ENCODE measurements at regions not wholly inside any gene's neighbourhood (a gene's known extent, or its start where the extent isn't known, plus 50 kb on each side); places are given as distances from the start of the nearest gene placed in this dataset.
"Not testable (repeated sequence)": the region's sequence is repeated elsewhere in the genome, so short reads cannot be mapped to it uniquely, and the experiment has no call there.

DNA sequence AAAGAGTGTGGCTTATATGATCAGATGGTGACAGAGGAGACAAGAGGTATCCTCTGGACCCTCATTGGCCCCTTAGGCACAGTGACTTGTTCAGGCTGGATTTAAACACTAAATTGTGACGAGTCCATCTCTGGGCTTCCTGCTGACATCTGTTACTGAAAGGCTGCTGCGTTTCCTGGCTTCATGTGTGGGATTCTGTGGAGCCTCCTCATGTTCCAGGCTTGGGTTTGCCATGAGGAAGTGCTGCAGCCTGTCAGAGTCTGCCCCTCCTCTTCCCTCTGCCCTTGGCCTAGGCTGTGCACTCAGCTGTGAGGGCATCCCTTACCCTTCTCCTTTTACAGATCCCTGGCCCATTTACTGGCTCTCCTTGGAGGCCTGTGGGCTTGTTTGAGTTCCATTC is 159.1 kb upstream of the TTC29 start:
- no peak overlapping the region for H3K4me3 Mint-ChIP-seq (ENCODE audit: unreplicated experiment)

DNA sequence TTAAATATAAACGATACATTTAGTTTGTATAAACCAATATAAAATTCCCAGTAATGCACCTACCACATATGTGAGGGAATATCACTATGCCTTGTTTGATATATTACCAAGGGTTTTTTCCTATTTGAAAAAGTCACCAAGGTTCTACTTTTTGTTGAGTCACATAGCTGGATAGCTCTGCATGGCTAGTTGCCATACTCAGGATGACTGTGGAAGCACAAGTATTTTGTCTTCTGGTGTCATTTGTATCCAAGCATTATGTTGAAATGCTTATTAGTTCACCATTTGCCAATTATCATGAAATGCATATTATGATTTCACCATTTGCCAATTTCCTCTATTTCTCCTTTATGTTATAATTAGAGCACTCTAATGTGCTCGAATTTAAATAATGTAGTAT is 162.7 kb upstream of the TTC29 start:
- Mint-ChIP-seq H3K27me3 (ENCODE audit: unreplicated experiment) (no peaks in the 10 kb centered on the region), H3K4me3 (ENCODE audit: unreplicated experiment) (no peak overlapping the region), H3K4me1 (ENCODE audit: unreplicated experiment) (peaks cover 11% of the 10 kb centered on the region), H3K36me3 (ENCODE audit: low read depth, unreplicated experiment) (no peaks in the 10 kb centered on the region), H3K27ac (ENCODE audit: unreplicated experiment) (no peak overlapping the region), H3K9me3 (ENCODE audit: unreplicated experiment) (no peaks in the 10 kb centered on the region)
- TF ChIP-seq, protein P1, sequence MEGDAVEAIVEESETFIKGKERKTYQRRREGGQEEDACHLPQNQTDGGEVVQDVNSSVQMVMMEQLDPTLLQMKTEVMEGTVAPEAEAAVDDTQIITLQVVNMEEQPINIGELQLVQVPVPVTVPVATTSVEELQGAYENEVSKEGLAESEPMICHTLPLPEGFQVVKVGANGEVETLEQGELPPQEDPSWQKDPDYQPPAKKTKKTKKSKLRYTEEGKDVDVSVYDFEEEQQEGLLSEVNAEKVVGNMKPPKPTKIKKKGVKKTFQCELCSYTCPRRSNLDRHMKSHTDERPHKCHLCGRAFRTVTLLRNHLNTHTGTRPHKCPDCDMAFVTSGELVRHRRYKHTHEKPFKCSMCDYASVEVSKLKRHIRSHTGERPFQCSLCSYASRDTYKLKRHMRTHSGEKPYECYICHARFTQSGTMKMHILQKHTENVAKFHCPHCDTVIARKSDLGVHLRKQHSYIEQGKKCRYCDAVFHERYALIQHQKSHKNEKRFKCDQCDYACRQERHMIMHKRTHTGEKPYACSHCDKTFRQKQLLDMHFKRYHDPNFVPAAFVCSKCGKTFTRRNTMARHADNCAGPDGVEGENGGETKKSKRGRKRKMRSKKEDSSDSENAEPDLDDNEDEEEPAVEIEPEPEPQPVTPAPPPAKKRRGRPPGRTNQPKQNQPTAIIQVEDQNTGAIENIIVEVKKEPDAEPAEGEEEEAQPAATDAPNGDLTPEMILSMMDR (IDR thresholded peaks at IDR 0.05; ENCODE audit: unreplicated experiment) = no peak
- DNase-seq (ENCODE audit: low spot score) = no peak

More for the DNA sequence above, 159.1 kb upstream of the TTC29 start:
- TF ChIP-seq, protein P1 (IDR thresholded peaks at IDR 0.05; ENCODE audit: unreplicated experiment) = no peak
- Mint-ChIP-seq H3K27me3 (ENCODE audit: unreplicated experiment) (no peaks in the 10 kb centered on the region), H3K4me1 (ENCODE audit: unreplicated experiment) (peaks cover 15% of the 10 kb centered on the region), H3K9me3 (ENCODE audit: unreplicated experiment) (no peaks in the 10 kb centered on the region), H3K36me3 (ENCODE audit: low read depth, unreplicated experiment) (no peaks in the 10 kb centered on the region), H3K27ac (ENCODE audit: unreplicated experiment) (no peak overlapping the region)
- DNase-seq (ENCODE audit: low spot score) = no peak

DNA sequence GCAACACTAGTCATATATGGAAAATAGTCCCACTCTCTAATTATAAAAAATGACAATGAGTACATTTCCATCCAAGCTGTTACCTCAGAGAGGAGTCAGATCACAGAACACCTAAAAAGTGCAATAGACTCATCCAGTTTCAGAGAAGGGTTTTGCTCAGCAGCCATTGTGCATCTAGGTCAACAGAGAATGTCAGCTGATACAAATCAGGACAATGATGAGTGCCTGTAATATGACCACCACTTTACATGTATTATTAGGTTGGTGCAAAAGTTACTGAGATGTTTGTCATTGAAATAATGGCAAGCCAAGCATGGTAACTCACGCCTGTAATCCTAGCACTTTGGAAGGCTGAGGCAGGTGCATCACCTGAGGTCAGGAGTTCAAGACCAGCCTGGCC is 164.1 kb upstream of the TTC29 start:
- Mint-ChIP-seq H3K4me3 (ENCODE audit: unreplicated experiment) (no peak overlapping the region), H3K4me1 (ENCODE audit: unreplicated experiment) (peaks cover 8% of the 10 kb centered on the region), H3K9me3 (ENCODE audit: unreplicated experiment) (peaks cover 5% of the 10 kb centered on the region), H3K36me3 (ENCODE audit: low read depth, unreplicated experiment) (peaks cover 6% of the 10 kb centered on the region), H3K27me3 (ENCODE audit: unreplicated experiment) (no peaks in the 10 kb centered on the region), H3K27ac (ENCODE audit: unreplicated experiment) (no peak overlapping the region)
- TF ChIP-seq, protein P1 (IDR thresholded peaks at IDR 0.05; ENCODE audit: unreplicated experiment) = no peak
- no peak for DNase-seq (ENCODE audit: low spot score)

DNA sequence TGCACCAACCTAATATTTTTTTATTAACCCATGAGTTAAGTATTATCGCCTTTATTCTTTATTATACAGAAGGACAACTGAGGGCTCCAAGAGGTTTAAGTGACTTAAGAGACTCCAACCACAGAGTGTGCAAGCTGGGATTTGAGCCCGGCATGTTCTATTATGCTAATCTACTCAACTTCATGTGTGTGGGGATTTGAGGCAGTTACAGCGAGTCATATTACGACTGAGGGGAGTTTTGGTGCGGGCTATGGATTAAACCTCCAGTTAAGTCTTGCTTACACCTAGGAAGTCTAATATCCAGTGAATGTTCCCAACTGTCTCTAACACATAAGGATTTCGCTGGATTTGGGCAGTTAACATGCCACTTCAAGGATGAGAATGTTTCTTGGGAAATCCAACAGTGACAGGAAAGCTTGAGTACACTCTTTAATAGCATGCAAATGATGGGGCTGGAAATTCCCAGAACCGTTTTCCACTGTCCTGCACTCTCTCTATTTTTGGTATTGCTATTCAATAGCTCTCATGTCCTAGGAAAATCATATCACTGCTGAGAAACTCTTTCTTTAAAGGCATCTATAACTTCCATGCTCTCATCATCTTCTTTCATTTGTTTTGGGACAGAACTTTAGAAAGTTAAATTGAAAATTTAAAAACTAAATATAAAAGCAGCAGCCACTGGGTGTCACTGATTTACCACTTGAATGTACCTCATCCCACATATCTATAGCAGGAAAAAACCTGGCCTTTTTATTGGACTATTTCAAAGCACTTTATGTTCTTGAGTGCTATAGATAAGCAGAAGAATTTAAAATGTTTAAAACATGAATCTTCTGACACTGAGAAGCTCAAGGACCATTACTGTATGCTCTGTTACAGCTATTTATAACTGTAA is 165.1 kb upstream of the TTC29 start:
- H3K9me3 Mint-ChIP-seq (ENCODE audit: unreplicated experiment) = peaks cover 6% of the 10 kb centered on the region
- peaks cover 1% of the 10 kb centered on the region for H3K4me1 Mint-ChIP-seq (ENCODE audit: unreplicated experiment)
- DNase-seq (ENCODE audit: low spot score) = no peak
- TF ChIP-seq, protein P1 (IDR thresholded peaks at IDR 0.05; ENCODE audit: unreplicated experiment) = no peak
- H3K36me3 Mint-ChIP-seq (ENCODE audit: low read depth, unreplicated experiment) = peaks cover 6% of the 10 kb centered on the region
- no peak overlapping the region for H3K4me3 Mint-ChIP-seq (ENCODE audit: unreplicated experiment)
- H3K27me3 Mint-ChIP-seq (ENCODE audit: unreplicated experiment) = no peaks in the 10 kb centered on the region
- H3K27ac Mint-ChIP-seq (ENCODE audit: unreplicated experiment) = no peak overlapping the region

DNA sequence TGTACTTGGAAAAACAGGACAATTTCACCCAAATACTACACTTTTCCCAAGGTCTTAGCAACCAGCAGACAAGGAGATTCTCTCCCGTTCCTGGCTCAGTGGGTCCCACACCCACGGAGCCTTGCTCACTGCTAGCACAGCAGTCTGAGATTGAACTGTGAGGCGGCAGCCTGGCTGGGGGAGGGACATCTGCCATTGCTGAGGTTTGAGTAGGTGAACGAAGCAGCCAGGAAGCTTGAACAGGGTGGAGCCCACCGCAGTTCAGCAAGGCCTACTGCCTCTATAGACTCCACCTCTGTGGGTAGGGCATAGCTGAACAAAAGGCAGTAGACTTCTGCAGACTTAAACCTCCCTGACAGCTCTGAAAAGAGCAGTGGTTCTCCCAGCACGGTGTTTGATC is 166.5 kb upstream of the TTC29 start:
- not testable (repeated sequence) for H3K4me1 Mint-ChIP-seq (ENCODE audit: unreplicated experiment); H3K36me3 Mint-ChIP-seq (ENCODE audit: low read depth, unreplicated experiment); H3K9me3 Mint-ChIP-seq (ENCODE audit: unreplicated experiment); DNase-seq (ENCODE audit: low spot score); H3K27ac Mint-ChIP-seq (ENCODE audit: unreplicated experiment); H3K27me3 Mint-ChIP-seq (ENCODE audit: unreplicated experiment); H3K4me3 Mint-ChIP-seq (ENCODE audit: unreplicated experiment)

Data from endothelial cell (in vitro differentiated cells).